GM19438 (cell line): ENCODE measurements at regions not wholly inside any gene's neighbourhood (a gene's known extent, or its start where the extent isn't known, plus 50 kb on each side); places are given as distances from the start of the nearest gene placed in this dataset.

ENCODE experiments used
- ATAC-seq: cut with Tn5 transposase; IDR thresholded peaks from one replicate; pipeline ENCODE4 v1.9.1; 2021; ENCODE audit warnings: low read depth; ENCODE audit not compliant: unreplicated experiment

GRCh38 chr2:16323551-16324543 is 341.8 kb downstream of the CYRIA start:
- ATAC-seq: no peak

- ATAC-seq: no peak
Measured at GRCh38 chr2:16323126-16323520, 342.5 kb downstream of the CYRIA start.

- ATAC-seq: no peak
Measured at GRCh38 chr2:16322308-16323125, 343.1 kb downstream of the CYRIA start.

GRCh38 chr2:16321872-16322271 is 343.8 kb downstream of the CYRIA start:
- no peak for ATAC-seq

GRCh38 chr2:16321256-16321655 is 344.4 kb downstream of the CYRIA start:
- no peak for ATAC-seq

GRCh38 chr2:16320716-16321115 is 344.9 kb downstream of the CYRIA start:
- no peak for ATAC-seq

GRCh38 chr2:16319551-16320121 is 346.0 kb downstream of the CYRIA start:
- ATAC-seq: no peak

GRCh38 chr2:16318474-16319195 is 347.0 kb downstream of the CYRIA start:
- ATAC-seq: no peak

- no peak for ATAC-seq
Measured at GRCh38 chr2:16318051-16318450, 347.6 kb downstream of the CYRIA start.

GRCh38 chr2:16317211-16317830 is 348.3 kb downstream of the CYRIA start:
- no peak for ATAC-seq

GRCh38 chr2:16316456-16317210 is 349.0 kb downstream of the CYRIA start:
- ATAC-seq: no peak

GRCh38 chr2:16315908-16316307 is 349.7 kb downstream of the CYRIA start:
- ATAC-seq: no peak

GRCh38 chr2:16315458-16315835 is 350.2 kb downstream of the CYRIA start:
- ATAC-seq: no peak

- no peak for ATAC-seq
Measured at GRCh38 chr2:16314691-16315457, 350.8 kb downstream of the CYRIA start.

- no peak for ATAC-seq
Measured at GRCh38 chr2:16314001-16314400, 351.6 kb downstream of the CYRIA start.

- ATAC-seq: no peak
Measured at GRCh38 chr2:16313235-16313975, 352.2 kb downstream of the CYRIA start.

- ATAC-seq: no peak
Measured at GRCh38 chr2:16312771-16313170, 352.9 kb downstream of the CYRIA start.
